PC-3 (cell line): ENCODE measurements at regions not wholly inside any gene's neighbourhood (a gene's known extent, or its start where the extent isn't known, plus 50 kb on each side); places are given as distances from the start of the nearest gene placed in this dataset.

ENCODE experiments used
- ATAC-seq: fragments of 200-7000 bp; cut with Tn5 transposase; 2 replicates; pipeline ENCODE4 v1.9.1; 2020; ENCODE audit warnings: mild to moderate bottlenecking, moderate library complexity
- BruUV-seq: library from RNA; stranded (reverse); fragments of 400-500 nt; replicated peaks from 2 replicates; lab custom pipeline; 2021; lab: Mats Ljungman, UMichigan
- CTCF ChIA-PET: fragments of 300-600 bp; sonication (Branson Sonifier 250); formaldehyde crosslinking; loops from one replicate; lab custom pipeline; 2022; ENCODE audit warnings: antibody characterized with exemption; lab: Charles Lee
- POLR2A ChIA-PET: fragments of 300-600 bp; sonication (Branson Sonifier 250); formaldehyde crosslinking; loops from one replicate; lab custom pipeline; 2022; ENCODE audit warnings: antibody characterized with exemption; ENCODE audit not compliant: unreplicated experiment; lab: Charles Lee
- DNase-seq: peaks from one replicate; pipeline ENCODE4 v3.0.0-alpha.2; 2015
- H2AFZ ChIP-seq: fragments of 300-600 bp; sonication (generic); 2 replicates; pipeline ENCODE4 v1.6.0; 2016; ENCODE audit warnings: antibody characterized with exemption, low read length
- H3F3A ChIP-seq: fragments of 300-600 bp; sonication (generic); one replicate; pipeline ENCODE4 v1.6.0; 2017; ENCODE audit warnings: antibody characterized with exemption, low read length, control low read depth, mild to moderate bottlenecking; ENCODE audit not compliant: unreplicated experiment
- H3K27ac ChIP-seq: fragments of 300-600 bp; sonication (generic); 2 replicates; pipeline ENCODE4 v1.5.1; 2016; ENCODE audit warnings: mild to moderate bottlenecking, low read length
- H3K27me3 ChIP-seq: fragments of 300-600 bp; sonication (generic); 2 replicates; pipeline ENCODE4 v1.6.1; 2016; ENCODE audit warnings: low read length, mixed read lengths
- H3K36me3 ChIP-seq: fragments of 300-600 bp; sonication (generic); 2 replicates; pipeline ENCODE4 v1.6.1; 2016; ENCODE audit warnings: low read depth, mixed run types, low read length, mixed read lengths
- H3K4me1 ChIP-seq: fragments of 300-600 bp; sonication (generic); 2 replicates; pipeline ENCODE4 v1.5.1; 2016; ENCODE audit warnings: low read length; ENCODE audit not compliant: insufficient read depth
- H3K4me2 ChIP-seq: fragments of 300-600 bp; sonication (generic); 2 replicates; pipeline ENCODE4 v1.6.0; 2016; ENCODE audit warnings: low read length
- H3K4me3 ChIP-seq: fragments of 300-600 bp; sonication (generic); 2 replicates; pipeline ENCODE4 v1.5.1; 2016; ENCODE audit warnings: mild to moderate bottlenecking, low read length, mixed read lengths
- H3K79me2 ChIP-seq: fragments of 300-600 bp; sonication (generic); 2 replicates; pipeline ENCODE4 v1.6.1; 2017; ENCODE audit warnings: low read length, mixed read lengths
- H3K9ac ChIP-seq: fragments of 300-600 bp; sonication (generic); 2 replicates; pipeline ENCODE4 v1.6.0; 2016; ENCODE audit warnings: mild to moderate bottlenecking, low read length
- H3K9me2 ChIP-seq: fragments of 300-600 bp; sonication (generic); replicated peaks from 2 replicates; pipeline ENCODE4 v1.6.1; 2016; ENCODE audit warnings: mixed run types, low read length, mixed read lengths
- H3K9me3 ChIP-seq: fragments of 300-600 bp; sonication (generic); 2 replicates; pipeline ENCODE4 v1.6.1; 2016; ENCODE audit warnings: low read length, mixed read lengths
- H4K20me1 ChIP-seq: fragments of 300-600 bp; sonication (generic); 2 replicates; pipeline ENCODE4 v1.6.1; 2016; ENCODE audit warnings: low read length, mixed read lengths
- EZH2 ChIP-seq: fragments of 300-600 bp; sonication (generic); IDR thresholded peaks from one replicate; pipeline ENCODE4 v1.6.1; 2017; ENCODE audit warnings: antibody characterized with exemption, mild to moderate bottlenecking, low read length; ENCODE audit not compliant: unreplicated experiment
- EZH2phosphoT487 ChIP-seq: fragments of 300-600 bp; sonication (generic); IDR thresholded peaks from 2 replicates; pipeline ENCODE4 v1.6.1; 2018; ENCODE audit warnings: mild to moderate bottlenecking, antibody characterized with exemption, low read length, borderline replicate concordance
- intact Hi-C: fragments of 100-400 bp; cut with micrococcal nuclease; formaldehyde crosslinking; loops from 2 replicates; pipeline ENCODE4 v1.9.0; 2023
- TF ChIP-seq, protein P1 (sequence below): fragments of 300-600 bp; sonication (generic); conservative IDR thresholded peaks from 2 replicates; pipeline ENCODE4 v1.5.1; 2017; ENCODE audit warnings: antibody characterized with exemption, low read depth, mild to moderate bottlenecking, low read length

DNA sequence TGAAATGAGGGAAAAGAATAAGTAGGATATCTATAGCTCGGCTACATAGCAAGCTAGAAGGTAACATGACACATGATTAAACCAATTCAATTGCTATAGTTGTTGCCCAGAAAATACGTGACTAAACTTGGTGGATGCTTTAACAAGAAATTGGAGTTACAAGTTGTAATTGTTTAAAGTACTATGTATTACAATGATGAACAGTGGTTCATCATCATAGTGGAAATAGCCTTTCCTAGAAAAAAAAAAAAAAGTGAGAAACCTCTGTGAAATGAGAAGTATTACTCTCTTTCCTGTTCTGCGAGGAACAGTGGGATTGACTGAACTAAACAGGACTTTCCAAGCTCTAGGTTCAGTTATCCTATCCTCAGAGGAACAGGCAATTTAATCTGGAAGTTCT is 209.7 kb upstream of the KLF3 start:
- POLR2A ChIA-PET = no interaction called here
- no peaks in the 10 kb centered on the region for H3F3A ChIP-seq
- H3K27ac ChIP-seq = no peak overlapping the region
- H3K4me1 ChIP-seq = no peaks in the 10 kb centered on the region
- DNase-seq (no peak), ATAC-seq (no peak)
- no peak overlapping the region for H3K9ac ChIP-seq
- no peaks in the 10 kb centered on the region for H3K79me2 ChIP-seq
- CTCF ChIA-PET = no interaction called here
- no peak overlapping the region for H2AFZ ChIP-seq
- no peaks in the 10 kb centered on the region for H3K36me3 ChIP-seq
- BruUV-seq = no TSS peak
- no peak overlapping the region for H3K4me3 ChIP-seq
- H3K27me3 ChIP-seq = no peaks in the 10 kb centered on the region
- TF ChIP-seq EZH2 (no peak), EZH2phosphoT487 (no peak)
- TF ChIP-seq, protein P1, sequence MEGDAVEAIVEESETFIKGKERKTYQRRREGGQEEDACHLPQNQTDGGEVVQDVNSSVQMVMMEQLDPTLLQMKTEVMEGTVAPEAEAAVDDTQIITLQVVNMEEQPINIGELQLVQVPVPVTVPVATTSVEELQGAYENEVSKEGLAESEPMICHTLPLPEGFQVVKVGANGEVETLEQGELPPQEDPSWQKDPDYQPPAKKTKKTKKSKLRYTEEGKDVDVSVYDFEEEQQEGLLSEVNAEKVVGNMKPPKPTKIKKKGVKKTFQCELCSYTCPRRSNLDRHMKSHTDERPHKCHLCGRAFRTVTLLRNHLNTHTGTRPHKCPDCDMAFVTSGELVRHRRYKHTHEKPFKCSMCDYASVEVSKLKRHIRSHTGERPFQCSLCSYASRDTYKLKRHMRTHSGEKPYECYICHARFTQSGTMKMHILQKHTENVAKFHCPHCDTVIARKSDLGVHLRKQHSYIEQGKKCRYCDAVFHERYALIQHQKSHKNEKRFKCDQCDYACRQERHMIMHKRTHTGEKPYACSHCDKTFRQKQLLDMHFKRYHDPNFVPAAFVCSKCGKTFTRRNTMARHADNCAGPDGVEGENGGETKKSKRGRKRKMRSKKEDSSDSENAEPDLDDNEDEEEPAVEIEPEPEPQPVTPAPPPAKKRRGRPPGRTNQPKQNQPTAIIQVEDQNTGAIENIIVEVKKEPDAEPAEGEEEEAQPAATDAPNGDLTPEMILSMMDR = no peak
- intact Hi-C loops = no loop called here
- no peaks in the 10 kb centered on the region for H3K9me3 ChIP-seq
- no peak overlapping the region for H3K4me2 ChIP-seq
- H3K9me2 ChIP-seq = no peaks in the 10 kb centered on the region
- H4K20me1 ChIP-seq = no peaks in the 10 kb centered on the region

DNA sequence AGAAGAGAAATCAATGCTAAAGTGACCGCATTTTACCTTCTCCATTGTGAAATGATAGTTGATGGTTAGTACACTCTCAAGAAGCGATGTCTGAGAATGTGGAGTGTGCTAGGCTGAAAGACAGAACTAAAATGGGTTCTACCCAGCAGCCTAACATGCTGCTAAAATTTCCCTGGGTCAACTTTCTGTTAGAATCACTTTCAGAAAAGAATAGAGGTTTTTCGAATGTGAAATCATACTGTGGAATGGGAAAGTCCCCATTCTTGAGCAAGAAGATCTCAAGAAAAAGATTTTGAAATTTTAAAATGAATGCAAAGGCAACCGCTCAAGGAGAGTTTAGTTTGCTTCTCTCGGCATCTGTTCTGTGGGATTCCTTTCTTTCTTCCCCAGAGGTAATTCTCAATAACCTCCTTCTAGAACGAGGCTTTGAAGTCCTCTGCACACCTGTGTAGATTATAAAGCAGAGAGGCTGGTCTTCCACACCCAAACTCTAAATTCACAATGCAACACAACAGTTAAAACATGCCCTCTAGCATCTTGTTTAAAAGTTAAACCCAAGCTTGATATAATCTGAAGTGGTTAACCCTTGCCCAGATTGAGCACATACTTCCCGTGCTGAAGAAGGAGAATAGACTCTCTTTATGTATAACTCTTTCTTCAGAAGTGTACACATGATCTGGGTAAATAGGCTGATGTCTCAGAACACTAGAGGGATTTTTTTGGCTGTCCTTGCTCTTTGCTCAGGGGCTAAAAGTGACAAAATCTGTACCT is 208.7 kb upstream of the KLF3 start:
- H3K4me2 ChIP-seq = no peak overlapping the region
- H3K79me2 ChIP-seq = no peaks in the 10 kb centered on the region
- no peak overlapping the region for H3K9ac ChIP-seq
- H3F3A ChIP-seq = no peaks in the 10 kb centered on the region
- no peaks in the 10 kb centered on the region for H3K4me1 ChIP-seq
- ChIA-PET POLR2A (no interaction called here), CTCF (no interaction called here)
- intact Hi-C loops = no loop called here
- H3K9me2 ChIP-seq = no peaks in the 10 kb centered on the region
- DNase-seq (no peak), ATAC-seq (no peak)
- H3K36me3 ChIP-seq = no peaks in the 10 kb centered on the region
- no peaks in the 10 kb centered on the region for H4K20me1 ChIP-seq
- no peaks in the 10 kb centered on the region for H3K27me3 ChIP-seq
- TF ChIP-seq EZH2phosphoT487 (no peak), EZH2 (no peak)
- TF ChIP-seq, protein P1 = no peak
- BruUV-seq = no TSS peak
- no peak overlapping the region for H3K4me3 ChIP-seq
- no peaks in the 10 kb centered on the region for H3K9me3 ChIP-seq
- H3K27ac ChIP-seq = no peak overlapping the region
- no peak overlapping the region for H2AFZ ChIP-seq

DNA sequence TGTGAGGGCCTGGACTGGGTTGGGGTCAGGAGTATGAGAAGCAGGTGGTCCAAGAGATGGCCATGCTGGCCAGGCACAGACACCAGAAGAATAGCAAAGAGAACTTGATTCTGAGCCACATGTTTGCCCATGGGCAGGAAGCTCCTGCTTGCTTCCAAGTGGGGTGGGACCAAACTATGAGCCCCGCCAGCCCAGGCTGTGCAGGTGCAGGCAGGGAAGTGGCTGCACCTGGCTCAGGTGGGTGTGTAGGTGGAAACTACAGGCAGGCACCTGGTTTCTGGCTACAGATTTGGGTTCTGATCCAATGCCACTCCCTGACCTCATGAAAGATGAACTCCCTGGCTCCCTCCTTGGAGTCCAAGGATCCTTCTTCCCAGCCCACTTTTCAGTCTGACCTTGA is 207.9 kb upstream of the KLF3 start:
- POLR2A ChIA-PET = no interaction called here
- intact Hi-C loops = no loop called here
- H2AFZ ChIP-seq = no peak overlapping the region

More for the DNA sequence above, 207.9 kb upstream of the KLF3 start:
- Histone ChIP-seq H3K9me2 (no peaks in the 10 kb centered on the region), H3K27me3 (no peaks in the 10 kb centered on the region), H3K27ac (no peak overlapping the region), H3K9ac (no peak overlapping the region), H3K4me2 (no peak overlapping the region), H3F3A (no peaks in the 10 kb centered on the region), H3K4me1 (no peaks in the 10 kb centered on the region), H4K20me1 (no peaks in the 10 kb centered on the region), H3K36me3 (no peaks in the 10 kb centered on the region), H3K4me3 (no peak overlapping the region), H3K9me3 (no peaks in the 10 kb centered on the region), H3K79me2 (no peaks in the 10 kb centered on the region)
- no peak for TF ChIP-seq EZH2
- TF ChIP-seq, protein P1 = no peak
- TF ChIP-seq EZH2phosphoT487 = no peak
- DNase-seq (no peak), ATAC-seq (no peak)
- BruUV-seq = no TSS peak
- CTCF ChIA-PET = no interaction called here
